ENCODE measurements at regions not wholly inside any gene's neighbourhood (a gene's known extent, or its start where the extent isn't known, plus 50 kb on each side); places are given as distances from the start of the nearest gene placed in this dataset.

DNA sequence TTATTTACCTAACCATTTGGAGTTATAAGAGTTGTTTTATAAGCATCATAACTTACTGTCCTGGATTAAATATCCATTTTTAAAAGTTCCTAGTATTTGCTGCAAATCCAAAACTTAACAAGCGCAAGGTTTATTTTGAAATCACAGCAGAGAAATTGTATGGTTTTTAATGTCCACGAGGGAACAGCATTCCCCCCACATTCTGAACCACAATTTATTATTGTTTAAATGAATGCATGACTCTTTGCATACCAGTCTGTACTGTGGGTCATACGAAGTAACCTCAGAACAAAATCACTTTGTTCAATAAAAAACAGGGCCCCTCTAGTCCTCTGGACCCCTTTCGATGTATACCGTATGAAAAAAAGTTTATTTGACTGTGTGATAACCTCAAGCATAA, 75.9 kb downstream of the DACT1 start:
- no peak for DNase-seq (ENCODE audit: low spot score)

DNA sequence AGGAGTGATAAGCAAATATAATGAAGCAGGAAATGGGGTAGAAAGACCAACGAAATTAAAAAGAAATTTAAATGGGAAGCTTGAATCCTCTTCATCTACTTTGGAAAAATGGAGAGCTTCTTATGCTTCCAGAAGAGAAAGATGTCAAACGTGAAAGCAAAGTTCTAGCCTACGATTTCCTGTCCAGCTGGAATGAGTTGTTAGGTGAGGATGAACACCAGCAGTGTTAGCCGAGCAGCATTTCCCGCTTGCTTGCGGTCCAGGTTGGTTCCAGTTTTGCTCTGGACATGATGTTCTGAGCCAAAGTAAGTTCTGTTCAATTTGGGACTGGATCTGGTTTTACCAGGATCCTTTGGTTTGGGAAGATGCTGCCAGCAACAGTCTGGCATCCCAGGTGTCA, 78.9 kb downstream of the DACT1 start:
- H3K27ac ChIP-seq: no peak overlapping the region

More for the DNA sequence above, 75.9 kb downstream of the DACT1 start:
- Histone ChIP-seq H3K36me3 (no peaks in the 10 kb centered on the region), H3K27ac (no peak overlapping the region), H3K9me3 (no peaks in the 10 kb centered on the region), H3K4me1 (no peaks in the 10 kb centered on the region), H3K4me3 (no peak overlapping the region), H3K27me3 (no peaks in the 10 kb centered on the region)
- TF ChIP-seq, protein P1, sequence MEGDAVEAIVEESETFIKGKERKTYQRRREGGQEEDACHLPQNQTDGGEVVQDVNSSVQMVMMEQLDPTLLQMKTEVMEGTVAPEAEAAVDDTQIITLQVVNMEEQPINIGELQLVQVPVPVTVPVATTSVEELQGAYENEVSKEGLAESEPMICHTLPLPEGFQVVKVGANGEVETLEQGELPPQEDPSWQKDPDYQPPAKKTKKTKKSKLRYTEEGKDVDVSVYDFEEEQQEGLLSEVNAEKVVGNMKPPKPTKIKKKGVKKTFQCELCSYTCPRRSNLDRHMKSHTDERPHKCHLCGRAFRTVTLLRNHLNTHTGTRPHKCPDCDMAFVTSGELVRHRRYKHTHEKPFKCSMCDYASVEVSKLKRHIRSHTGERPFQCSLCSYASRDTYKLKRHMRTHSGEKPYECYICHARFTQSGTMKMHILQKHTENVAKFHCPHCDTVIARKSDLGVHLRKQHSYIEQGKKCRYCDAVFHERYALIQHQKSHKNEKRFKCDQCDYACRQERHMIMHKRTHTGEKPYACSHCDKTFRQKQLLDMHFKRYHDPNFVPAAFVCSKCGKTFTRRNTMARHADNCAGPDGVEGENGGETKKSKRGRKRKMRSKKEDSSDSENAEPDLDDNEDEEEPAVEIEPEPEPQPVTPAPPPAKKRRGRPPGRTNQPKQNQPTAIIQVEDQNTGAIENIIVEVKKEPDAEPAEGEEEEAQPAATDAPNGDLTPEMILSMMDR (IDR thresholded peaks at IDR 0.05): no peak

GRCh38 chr14:58717211-58717610, 79.4 kb downstream of the DACT1 start:
- no peak overlapping the region for H3K27ac ChIP-seq
- no peaks in the 10 kb centered on the region for H3K4me1 ChIP-seq
- H3K9me3 ChIP-seq: no peaks in the 10 kb centered on the region
- H3K4me3 ChIP-seq: no peak overlapping the region
- H3K27me3 ChIP-seq: no peaks in the 10 kb centered on the region
- H3K36me3 ChIP-seq: no peaks in the 10 kb centered on the region
- no peak for DNase-seq (ENCODE audit: low spot score)
- TF ChIP-seq, protein P1 (IDR thresholded peaks at IDR 0.05): no peak

More for the DNA sequence above, 78.9 kb downstream of the DACT1 start:
- TF ChIP-seq, protein P1 (IDR thresholded peaks at IDR 0.05): no peak
- H3K4me3 ChIP-seq: no peak overlapping the region
- no peaks in the 10 kb centered on the region for H3K36me3 ChIP-seq
- H3K4me1 ChIP-seq: no peaks in the 10 kb centered on the region
- DNase-seq (ENCODE audit: low spot score): no peak
- no peaks in the 10 kb centered on the region for H3K27me3 ChIP-seq
- no peaks in the 10 kb centered on the region for H3K9me3 ChIP-seq

DNA sequence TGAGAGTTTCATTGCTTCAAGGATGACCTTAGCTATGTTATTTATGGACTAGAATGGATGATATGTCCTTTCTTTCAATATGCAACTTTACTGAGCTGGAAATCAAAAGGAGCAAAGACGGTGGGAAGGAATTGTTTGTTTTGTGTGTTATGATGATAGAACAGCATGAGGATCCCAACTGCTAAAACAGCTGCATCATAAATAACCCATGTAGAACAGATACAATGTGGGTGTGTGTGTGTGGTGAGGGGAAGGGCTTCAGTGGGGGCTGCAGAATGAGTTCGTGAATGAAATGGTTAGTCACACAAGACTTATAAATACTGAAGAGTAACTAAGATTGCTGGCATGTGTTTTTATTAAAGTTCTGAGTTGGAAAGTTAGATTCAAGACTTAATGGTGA, 80.1 kb downstream of the DACT1 start:
- DNase-seq (ENCODE audit: low spot score): no peak
- Histone ChIP-seq H3K36me3 (no peaks in the 10 kb centered on the region), H3K4me3 (no peak overlapping the region), H3K27me3 (no peaks in the 10 kb centered on the region), H3K4me1 (no peaks in the 10 kb centered on the region), H3K9me3 (no peaks in the 10 kb centered on the region), H3K27ac (no peak overlapping the region)
- TF ChIP-seq, protein P1 (IDR thresholded peaks at IDR 0.05): no peak

- Histone ChIP-seq H3K27me3 (no peaks in the 10 kb centered on the region), H3K9me3 (no peaks in the 10 kb centered on the region), H3K4me1 (no peaks in the 10 kb centered on the region), H3K27ac (no peak overlapping the region), H3K4me3 (no peak overlapping the region), H3K36me3 (no peaks in the 10 kb centered on the region)
- TF ChIP-seq, protein P1 (IDR thresholded peaks at IDR 0.05): no peak
- no peak for DNase-seq (ENCODE audit: low spot score)
Measured at GRCh38 chr14:58718226-58719205, 80.8 kb downstream of the DACT1 start.

Data from right atrium auricular region (tissue), 2 donors.